ENCODE measurements at regions not wholly inside any gene's neighbourhood (a gene's known extent, or its start where the extent isn't known, plus 50 kb on each side); places are given as distances from the start of the nearest gene placed in this dataset.
"Not testable (repeated sequence)": the region's sequence is repeated elsewhere in the genome, so short reads cannot be mapped to it uniquely, and the experiment has no call there.

GRCh38 chr6:119942078-119942752 is 592.7 kb upstream of the MAN1A1 start:
- Histone ChIP-seq H3K27ac (no peak overlapping the region), H3K9me3 (peaks cover 0 to 6% (median 6%) of the 10 kb centered on the region in 3 donors), H3K27me3 (no peaks in the 10 kb centered on the region), H3K4me1 (no peaks in the 10 kb centered on the region), H3K4me3 (no peak overlapping the region), H3K36me3 (no peaks in the 10 kb centered on the region)
- no peak for TF ChIP-seq CTCF (IDR thresholded peaks at IDR 0.05)
- DNase-seq: no peak
- intact Hi-C loops (cut with DNase I; ENCODE audit: low total_unique reads): no loop called here

- H3K36me3 ChIP-seq: no peaks in the 10 kb centered on the region
- no peak for TF ChIP-seq CTCF (IDR thresholded peaks at IDR 0.05)
- no peak overlapping the region for H3K27ac ChIP-seq
- no peak for DNase-seq
- H3K4me3 ChIP-seq: no peak overlapping the region
- H3K9me3 ChIP-seq: peaks cover 0 to 6% (median 6%) of the 10 kb centered on the region in 3 donors
- H3K4me1 ChIP-seq: no peaks in the 10 kb centered on the region
- intact Hi-C loops (cut with DNase I; ENCODE audit: low total_unique reads): no loop called here
- H3K27me3 ChIP-seq: no peaks in the 10 kb centered on the region
Observed at GRCh38 chr6:119938752-119939151, 589.2 kb upstream of the MAN1A1 start.

- no peaks in the 10 kb centered on the region for H3K36me3 ChIP-seq
- DNase-seq: no peak
- intact Hi-C loops (cut with DNase I; ENCODE audit: low total_unique reads): no loop called here
- H3K9me3 ChIP-seq: peaks cover 0 to 6% (median 6%) of the 10 kb centered on the region in 3 donors
- H3K4me1 ChIP-seq: no peaks in the 10 kb centered on the region
- H3K27me3 ChIP-seq: no peaks in the 10 kb centered on the region
- no peak for TF ChIP-seq CTCF (IDR thresholded peaks at IDR 0.05)
- no peak overlapping the region for H3K4me3 ChIP-seq
- H3K27ac ChIP-seq: no peak overlapping the region
Observed at GRCh38 chr6:119934816-119935215, 585.3 kb upstream of the MAN1A1 start.

GRCh38 chr6:119929121-119929520 is 579.6 kb upstream of the MAN1A1 start:
- H3K4me1 ChIP-seq: no peaks in the 10 kb centered on the region
- no peak overlapping the region for H3K27ac ChIP-seq
- peaks cover 0 to 11% (median 10%) of the 10 kb centered on the region in 3 donors for H3K9me3 ChIP-seq
- no peak for TF ChIP-seq CTCF (IDR thresholded peaks at IDR 0.05)
- H3K27me3 ChIP-seq: no peaks in the 10 kb centered on the region
- no peaks in the 10 kb centered on the region for H3K36me3 ChIP-seq
- no peak overlapping the region for H3K4me3 ChIP-seq
- intact Hi-C loops (cut with DNase I; ENCODE audit: low total_unique reads): no loop called here
- no peak for DNase-seq

- intact Hi-C loops (cut with DNase I; ENCODE audit: low total_unique reads); H3K27me3 ChIP-seq; H3K27ac ChIP-seq; H3K4me1 ChIP-seq; H3K4me3 ChIP-seq; H3K36me3 ChIP-seq; DNase-seq: not testable (repeated sequence)
- H3K9me3 ChIP-seq: peaks cover 0 to 45% (median 23%) of the 10 kb centered on the region in 3 donors
Observed at GRCh38 chr6:119924888-119925287, 575.3 kb upstream of the MAN1A1 start.

- Histone ChIP-seq H3K4me1 (no peaks in the 10 kb centered on the region), H3K36me3 (no peaks in the 10 kb centered on the region), H3K27me3 (no peaks in the 10 kb centered on the region), H3K9me3 (peaks cover 0 to 48% (median 23%) of the 10 kb centered on the region in 3 donors), H3K27ac (no peak overlapping the region), H3K4me3 (no peak overlapping the region)
- DNase-seq: no peak
- TF ChIP-seq CTCF (IDR thresholded peaks at IDR 0.05): no peak
- intact Hi-C loops (cut with DNase I; ENCODE audit: low total_unique reads): no loop called here
Observed at GRCh38 chr6:119922814-119923213, 573.3 kb upstream of the MAN1A1 start.

Measured in tibial artery (tissue), 4 donors.